ENCODE measurements at regions not wholly inside any gene's neighbourhood (a gene's known extent, or its start where the extent isn't known, plus 50 kb on each side); places are given as distances from the start of the nearest gene placed in this dataset.

GRCh38 chr2:206218796-206219499 lies 55.5 kb upstream of the ZDBF2 start:
- TF ChIP-seq POLR2AphosphoS5 (IDR thresholded peaks at IDR 0.05; ENCODE audit: low read depth): no peak
- no peak for TF ChIP-seq CTCF (IDR thresholded peaks at IDR 0.05; ENCODE audit: insufficient read depth, low read length)
